ENCODE measurements at regions not wholly inside any gene's neighbourhood (a gene's known extent, or its start where the extent isn't known, plus 50 kb on each side); places are given as distances from the start of the nearest gene placed in this dataset.
"Not testable (repeated sequence)": the region's sequence is repeated elsewhere in the genome, so short reads cannot be mapped to it uniquely, and the experiment has no call there.

- Mint-ChIP-seq H3K27ac (no peak overlapping the region), H3K36me3 (peaks cover 6 to 20% of the 10 kb centered on the region in 2 donors), H3K9me3 (no peaks in the 10 kb centered on the region)
- no peak for DNase-seq (ENCODE audit: low spot score in 2 of 2)
- peak in 1 of 2 donors; percentile 27 for ATAC-seq
Measured at GRCh38 chr7:114084472-114085312, 165.9 kb upstream of the PPP1R3A start.

GRCh38 chr7:114084002-114084471, 165.2 kb upstream of the PPP1R3A start:
- Mint-ChIP-seq H3K9me3 (no peaks in the 10 kb centered on the region), H3K36me3 (peaks cover 6 to 20% of the 10 kb centered on the region in 2 donors), H3K27ac (no peak overlapping the region)
- no peak for ATAC-seq
- no peak for DNase-seq (ENCODE audit: low spot score in 2 of 2)

GRCh38 chr7:114083166-114084001, 164.6 kb upstream of the PPP1R3A start:
- Mint-ChIP-seq H3K9me3 (no peaks in the 10 kb centered on the region), H3K36me3 (peaks cover 6 to 20% of the 10 kb centered on the region in 2 donors), H3K27ac (no peak overlapping the region)
- DNase-seq (ENCODE audit: low spot score in 2 of 2) = no peak
- no peak for ATAC-seq

- no peak for DNase-seq (ENCODE audit: low spot score in 2 of 2)
- no peaks in the 10 kb centered on the region for H3K9me3 Mint-ChIP-seq
- ATAC-seq = no peak
Measured at GRCh38 chr7:114082642-114083165, 163.9 kb upstream of the PPP1R3A start.

GRCh38 chr7:114081606-114082425, 163.0 kb upstream of the PPP1R3A start:
- Mint-ChIP-seq H3K9me3 (no peaks in the 10 kb centered on the region), H3K36me3 (peaks cover 6 to 20% of the 10 kb centered on the region in 2 donors), H3K27ac (no peak overlapping the region)
- no peak for DNase-seq (ENCODE audit: low spot score in 2 of 2)
- ATAC-seq = no peak

More at GRCh38 chr7:114082642-114083165, 163.9 kb upstream of the PPP1R3A start:
- Mint-ChIP-seq H3K36me3 (peaks cover 6 to 20% of the 10 kb centered on the region in 2 donors), H3K27ac (no peak overlapping the region)

- not testable (repeated sequence) for DNase-seq (ENCODE audit: low spot score in 2 of 2); H3K27ac Mint-ChIP-seq; H3K9me3 Mint-ChIP-seq; ATAC-seq; H3K36me3 Mint-ChIP-seq
Measured at GRCh38 chr7:114077158-114077524, 158.3 kb upstream of the PPP1R3A start.

GRCh38 chr7:114076392-114077157, 157.8 kb upstream of the PPP1R3A start:
- DNase-seq (ENCODE audit: low spot score in 2 of 2); H3K9me3 Mint-ChIP-seq; H3K27ac Mint-ChIP-seq; ATAC-seq; H3K36me3 Mint-ChIP-seq: not testable (repeated sequence)

- no peak for ATAC-seq
- Mint-ChIP-seq H3K27ac (no peak overlapping the region), H3K36me3 (no peaks in the 10 kb centered on the region), H3K9me3 (no peaks in the 10 kb centered on the region)
- no peak for DNase-seq (ENCODE audit: low spot score in 2 of 2)
Measured at GRCh38 chr7:114073701-114074100, 154.9 kb upstream of the PPP1R3A start.

- no peaks in the 10 kb centered on the region for H3K36me3 Mint-ChIP-seq
- H3K9me3 Mint-ChIP-seq = no peaks in the 10 kb centered on the region
- no peak overlapping the region for H3K27ac Mint-ChIP-seq
- ATAC-seq = no peak
- DNase-seq (ENCODE audit: low spot score in 2 of 2) = no peak
Measured at GRCh38 chr7:114070246-114070645, 151.4 kb upstream of the PPP1R3A start.

GRCh38 chr7:114062810-114063209, 144.0 kb upstream of the PPP1R3A start:
- H3K9me3 Mint-ChIP-seq = no peaks in the 10 kb centered on the region
- DNase-seq (ENCODE audit: low spot score in 2 of 2) = no peak
- no peaks in the 10 kb centered on the region for H3K36me3 Mint-ChIP-seq
- H3K27ac Mint-ChIP-seq = no peak overlapping the region
- no peak for ATAC-seq

- H3K27ac Mint-ChIP-seq = no peak overlapping the region
- ATAC-seq (no peak), DNase-seq (ENCODE audit: low spot score in 2 of 2) (no peak)
- peaks cover 7 to 16% of the 10 kb centered on the region in 2 donors for H3K36me3 Mint-ChIP-seq
- peaks cover 10 to 14% of the 10 kb centered on the region in 2 donors for H3K9me3 Mint-ChIP-seq
Measured at GRCh38 chr7:114051871-114052331, 133.1 kb upstream of the PPP1R3A start.

- no peak for ATAC-seq
- no peak overlapping the region for H3K27ac Mint-ChIP-seq
Measured at GRCh38 chr7:114050571-114050970, 131.8 kb upstream of the PPP1R3A start.

GRCh38 chr7:114048386-114049235, 129.8 kb upstream of the PPP1R3A start:
- H3K9me3 Mint-ChIP-seq = peaks cover 5 to 8% of the 10 kb centered on the region in 2 donors
- peaks cover 6 to 7% of the 10 kb centered on the region in 2 donors for H3K36me3 Mint-ChIP-seq
- ATAC-seq (peak; percentile 24 to 80), DNase-seq (ENCODE audit: low spot score in 2 of 2) (no peak)
- peak overlapping the region; percentile 68 to 85 for H3K27ac Mint-ChIP-seq

More at GRCh38 chr7:114050571-114050970, 131.8 kb upstream of the PPP1R3A start:
- Mint-ChIP-seq H3K36me3 (peaks cover 7 to 10% of the 10 kb centered on the region in 2 donors), H3K9me3 (peaks cover 5 to 8% of the 10 kb centered on the region in 2 donors)
- no peak for DNase-seq (ENCODE audit: low spot score in 2 of 2)

GRCh38 chr7:114047889-114048288, 129.1 kb upstream of the PPP1R3A start:
- H3K36me3 Mint-ChIP-seq = peaks cover 6 to 7% of the 10 kb centered on the region in 2 donors
- H3K9me3 Mint-ChIP-seq = peaks cover 5% of the 10 kb centered on the region in 2 donors
- ATAC-seq = peak; percentile 76 to 81
- H3K27ac Mint-ChIP-seq = peak overlapping the region; percentile 68 to 85
- DNase-seq (ENCODE audit: low spot score in 2 of 2) = no peak

GRCh38 chr7:114033475-114033874, 114.7 kb upstream of the PPP1R3A start:
- ATAC-seq (no peak), DNase-seq (ENCODE audit: low spot score in 2 of 2) (no peak)
- Mint-ChIP-seq H3K9me3 (no peaks in the 10 kb centered on the region), H3K36me3 (no peaks in the 10 kb centered on the region), H3K27ac (no peak overlapping the region)
